ENCODE measurements at regions not wholly inside any gene's neighbourhood (a gene's known extent, or its start where the extent isn't known, plus 50 kb on each side); places are given as distances from the start of the nearest gene placed in this dataset.

GRCh38 chr7:110131344-110131743, 959.6 kb upstream of the LRRN3 start:
- TF ChIP-seq ZNF121 (tag by site-specific recombination; IDR thresholded peaks at IDR 0.05): no peak
- TF ChIP-seq ZIC2 (tag by site-specific recombination; IDR thresholded peaks at IDR 0.05): no peak
- TF ChIP-seq CTCF (tag by site-specific recombination; IDR thresholded peaks at IDR 0.05): no peak
- no peak for TF ChIP-seq ZNF843 (tag by site-specific recombination; IDR thresholded peaks at IDR 0.05)
- no peak for TF ChIP-seq ZNF416 (tag by site-specific recombination; IDR thresholded peaks at IDR 0.05)
- no peak for TF ChIP-seq ZBTB7A (tag by site-specific recombination; IDR thresholded peaks at IDR 0.05; ENCODE audit: low read depth)
- no peak for TF ChIP-seq KLF1 (tag by site-specific recombination; IDR thresholded peaks at IDR 0.05)
